ENCODE measurements at regions not wholly inside any gene's neighbourhood (a gene's known extent, or its start where the extent isn't known, plus 50 kb on each side); places are given as distances from the start of the nearest gene placed in this dataset.

GRCh38 chr13:111657013-111657412 lies 336.6 kb downstream of the TEX29 start:
- TF ChIP-seq CTCF (conservative IDR thresholded peaks at IDR 0.05): no peak
- no peak for TF ChIP-seq EZH2 (IDR thresholded peaks at IDR 0.05; ENCODE audit: low read depth)

All from PC-9 (cell line).